C1 segment of cervical spinal cord (tissue), 14 donors: ENCODE measurements at regions not wholly inside any gene's neighbourhood (a gene's known extent, or its start where the extent isn't known, plus 50 kb on each side); places are given as distances from the start of the nearest gene placed in this dataset.

Experiments
- DNase-seq, 14 donors: peaks; one replicate each; lab custom pipeline; 2025; lab: John Stamatoyannopoulos, UW

GRCh38 chr6:139494376-139494990, 120.0 kb upstream of the CITED2 start:
- DNase-seq, result no peak

GRCh38 chr6:139490482-139490881, 116.0 kb upstream of the CITED2 start:
- no peak for DNase-seq

- no peak for DNase-seq
Measured at GRCh38 chr6:139486476-139486799, 112.0 kb upstream of the CITED2 start.

GRCh38 chr6:139485742-139486475, 111.5 kb upstream of the CITED2 start:
- DNase-seq, result no peak

- DNase-seq, result no peak
Measured at GRCh38 chr6:139485185-139485584, 110.7 kb upstream of the CITED2 start.

GRCh38 chr6:139483079-139483478, 108.6 kb upstream of the CITED2 start:
- no peak for DNase-seq

- no peak for DNase-seq
Measured at GRCh38 chr6:139482287-139482686, 107.8 kb upstream of the CITED2 start.

- no peak for DNase-seq
Measured at GRCh38 chr6:139480356-139481165, 106.1 kb upstream of the CITED2 start.

GRCh38 chr6:139479433-139480222, 105.2 kb upstream of the CITED2 start:
- DNase-seq, result no peak

- DNase-seq, result peak in 1 of 14 donors; percentile 30
Measured at GRCh38 chr6:139475646-139476045, 101.2 kb upstream of the CITED2 start.

GRCh38 chr6:139475241-139475640, 100.8 kb upstream of the CITED2 start:
- DNase-seq, result peak in 1 of 14 donors; percentile 39

- DNase-seq, result peak in 4 of 14 donors; percentile 5 to 88 (median 8)
Measured at GRCh38 chr6:139474145-139475108, 100.0 kb upstream of the CITED2 start.

- DNase-seq, result no peak
Measured at GRCh38 chr6:139473731-139474130, 99.3 kb upstream of the CITED2 start.

GRCh38 chr6:139473231-139473701, 98.8 kb upstream of the CITED2 start:
- peak in 7 of 14 donors; percentile 3 to 92 (median 11) for DNase-seq

GRCh38 chr6:139472351-139473015, 98.0 kb upstream of the CITED2 start:
- peak in 1 of 14 donors; percentile 75 for DNase-seq

GRCh38 chr6:139470997-139471396, 96.5 kb upstream of the CITED2 start:
- no peak for DNase-seq

GRCh38 chr6:139468178-139468819, 93.9 kb upstream of the CITED2 start:
- no peak for DNase-seq

- no peak for DNase-seq
Measured at GRCh38 chr6:139457476-139457875, 83.0 kb upstream of the CITED2 start.

GRCh38 chr6:139452148-139452876, 77.9 kb upstream of the CITED2 start:
- no peak for DNase-seq
